ENCODE measurements at regions not wholly inside any gene's neighbourhood (a gene's known extent, or its start where the extent isn't known, plus 50 kb on each side); places are given as distances from the start of the nearest gene placed in this dataset.
A peak's percentile ranks its signal among the peaks of the same experiment; 100 is the strongest.

- no peak overlapping the region for H3K4me3 ChIP-seq (ENCODE audit: low read depth, low read length)
- TF ChIP-seq, protein P1, sequence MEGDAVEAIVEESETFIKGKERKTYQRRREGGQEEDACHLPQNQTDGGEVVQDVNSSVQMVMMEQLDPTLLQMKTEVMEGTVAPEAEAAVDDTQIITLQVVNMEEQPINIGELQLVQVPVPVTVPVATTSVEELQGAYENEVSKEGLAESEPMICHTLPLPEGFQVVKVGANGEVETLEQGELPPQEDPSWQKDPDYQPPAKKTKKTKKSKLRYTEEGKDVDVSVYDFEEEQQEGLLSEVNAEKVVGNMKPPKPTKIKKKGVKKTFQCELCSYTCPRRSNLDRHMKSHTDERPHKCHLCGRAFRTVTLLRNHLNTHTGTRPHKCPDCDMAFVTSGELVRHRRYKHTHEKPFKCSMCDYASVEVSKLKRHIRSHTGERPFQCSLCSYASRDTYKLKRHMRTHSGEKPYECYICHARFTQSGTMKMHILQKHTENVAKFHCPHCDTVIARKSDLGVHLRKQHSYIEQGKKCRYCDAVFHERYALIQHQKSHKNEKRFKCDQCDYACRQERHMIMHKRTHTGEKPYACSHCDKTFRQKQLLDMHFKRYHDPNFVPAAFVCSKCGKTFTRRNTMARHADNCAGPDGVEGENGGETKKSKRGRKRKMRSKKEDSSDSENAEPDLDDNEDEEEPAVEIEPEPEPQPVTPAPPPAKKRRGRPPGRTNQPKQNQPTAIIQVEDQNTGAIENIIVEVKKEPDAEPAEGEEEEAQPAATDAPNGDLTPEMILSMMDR (IDR thresholded peaks at IDR 0.05; ENCODE audit: low read depth, low read length, missing control alignments) = no peak
- H3K36me3 ChIP-seq (replicated peaks) = no peaks in the 10 kb centered on the region
- H3K27ac ChIP-seq = no peak overlapping the region
- in situ Hi-C loops (cut with HindIII; ENCODE audit: low pct_ligation_motif_present, low sequenced_read_pairs) = no loop called here
- DNase-seq = no peak
- no peaks in the 10 kb centered on the region for H3K27me3 ChIP-seq (replicated peaks)
These were observed 97.7 kb downstream of the ING1 start for GRCh38 chr13:110811008-110811720.

- TF ChIP-seq, protein P1 (IDR thresholded peaks at IDR 0.05; ENCODE audit: low read depth, low read length, missing control alignments) = peak; percentile 3
- in situ Hi-C loops (cut with HindIII; ENCODE audit: low pct_ligation_motif_present, low sequenced_read_pairs) = no loop called here
- no peaks in the 10 kb centered on the region for H3K36me3 ChIP-seq (replicated peaks)
- no peak overlapping the region for H3K4me3 ChIP-seq (ENCODE audit: low read depth, low read length)
- H3K27ac ChIP-seq = no peak overlapping the region
- DNase-seq = no peak
- H3K27me3 ChIP-seq (replicated peaks) = no peaks in the 10 kb centered on the region
These were observed 98.2 kb downstream of the ING1 start for GRCh38 chr13:110811771-110812120.

GRCh38 chr13:110812121-110812868 is 98.8 kb downstream of the ING1 start:
- Histone ChIP-seq H3K27ac (no peak overlapping the region), H3K4me3 (ENCODE audit: low read depth, low read length) (peak overlapping the region; percentile 40), H3K27me3 (replicated peaks) (no peaks in the 10 kb centered on the region), H3K36me3 (replicated peaks) (no peaks in the 10 kb centered on the region)
- TF ChIP-seq, protein P1 (IDR thresholded peaks at IDR 0.05; ENCODE audit: low read depth, low read length, missing control alignments) = peak; percentile 48
- in situ Hi-C loops (cut with HindIII; ENCODE audit: low pct_ligation_motif_present, low sequenced_read_pairs) = no loop called here
- DNase-seq = no peak

- DNase-seq = no peak
- no peaks in the 10 kb centered on the region for H3K27me3 ChIP-seq (replicated peaks)
- TF ChIP-seq, protein P1 (IDR thresholded peaks at IDR 0.05; ENCODE audit: low read depth, low read length, missing control alignments) = no peak
- no peaks in the 10 kb centered on the region for H3K36me3 ChIP-seq (replicated peaks)
- peak overlapping the region; percentile 40 for H3K4me3 ChIP-seq (ENCODE audit: low read depth, low read length)
- no peak overlapping the region for H3K27ac ChIP-seq
- in situ Hi-C loops (cut with HindIII; ENCODE audit: low pct_ligation_motif_present, low sequenced_read_pairs) = no loop called here
These were observed 99.6 kb downstream of the ING1 start for GRCh38 chr13:110812869-110813645.

DNA sequence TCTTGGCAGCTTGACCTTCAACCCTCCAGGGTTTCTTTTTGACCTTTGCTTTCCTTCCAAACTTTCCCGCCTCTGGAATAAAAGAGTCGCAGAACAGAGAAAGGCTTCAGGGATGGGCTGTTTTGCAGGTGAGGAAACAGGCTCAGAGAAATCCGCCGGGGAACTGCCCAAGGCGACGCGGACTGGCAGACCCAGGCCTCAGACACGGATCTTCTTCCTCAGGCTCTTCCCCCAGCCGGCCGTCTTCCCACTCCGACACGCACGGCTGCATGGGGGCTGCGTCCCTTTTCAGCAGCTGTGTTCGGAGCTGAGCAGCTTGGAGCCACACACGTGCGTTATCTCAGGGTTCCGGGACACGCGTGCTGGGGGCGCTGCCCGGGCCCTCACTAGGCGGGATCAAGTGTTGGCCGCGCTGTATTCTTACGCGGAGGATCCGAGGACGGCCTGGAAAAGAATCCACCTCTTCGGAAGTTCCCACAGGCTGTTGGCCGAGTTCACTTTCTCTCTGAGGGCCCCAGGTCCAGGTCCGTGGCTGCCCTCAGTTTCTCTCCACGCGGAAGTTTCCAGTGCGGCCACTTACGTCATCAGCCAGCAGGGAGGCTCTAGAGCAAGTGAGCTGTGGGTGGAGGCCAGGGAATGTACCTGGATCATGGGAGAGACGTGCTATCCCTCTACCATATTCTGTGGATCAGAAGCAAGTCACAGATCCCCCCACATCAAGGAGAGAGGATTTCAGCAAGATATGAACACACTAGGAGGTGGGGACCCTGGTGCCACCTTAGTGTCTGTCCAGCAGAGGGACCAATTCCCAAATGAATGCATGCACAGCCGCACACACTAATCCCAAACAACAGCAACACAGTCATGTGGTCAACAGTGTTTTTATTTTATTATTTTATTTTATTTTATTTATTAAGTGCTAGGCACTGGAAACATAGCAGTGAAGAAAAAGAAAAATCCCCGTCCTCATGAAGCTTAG is 100.4 kb downstream of the ING1 start:
- Histone ChIP-seq H3K27me3 (replicated peaks) (no peaks in the 10 kb centered on the region), H3K36me3 (replicated peaks) (no peaks in the 10 kb centered on the region), H3K4me3 (ENCODE audit: low read depth, low read length) (no peak overlapping the region), H3K27ac (no peak overlapping the region)
- in situ Hi-C loops (cut with HindIII; ENCODE audit: low pct_ligation_motif_present, low sequenced_read_pairs) = no loop called here
- DNase-seq = no peak
- TF ChIP-seq, protein P1 (IDR thresholded peaks at IDR 0.05; ENCODE audit: low read depth, low read length, missing control alignments) = peak; percentile 24
